Activated CD4-positive, alpha-beta T cell treated with anti-CD3 and anti-CD28 coated beads, Interleukin-2, Interleukin-6, amounts not matched to agents 100 ng/mL and 50 ng/mL, durations not matched to agents 16 hours and 8 hours (primary cell): ENCODE measurements at regions not wholly inside any gene's neighbourhood (a gene's known extent, or its start where the extent isn't known, plus 50 kb on each side); places are given as distances from the start of the nearest gene placed in this dataset.
"Not testable (repeated sequence)": the region's sequence is repeated elsewhere in the genome, so short reads cannot be mapped to it uniquely, and the experiment has no call there.

Source experiments
- DNase-seq: peaks from one replicate; pipeline ENCODE4 v3.0.0-alpha.2; 2020

GRCh38 chr4:8965896-8966295, 94.3 kb upstream of the HMX1 start:
- not testable (repeated sequence) for DNase-seq

GRCh38 chr4:8964201-8964788, 92.7 kb upstream of the HMX1 start:
- not testable (repeated sequence) for DNase-seq

- DNase-seq = not testable (repeated sequence)
These were observed 91.9 kb upstream of the HMX1 start for GRCh38 chr4:8963533-8963932.

GRCh38 chr4:8961343-8961742, 89.7 kb upstream of the HMX1 start:
- peak; percentile 76 for DNase-seq

- not testable (repeated sequence) for DNase-seq
These were observed 87.8 kb upstream of the HMX1 start for GRCh38 chr4:8959471-8959870.

GRCh38 chr4:8954001-8954400, 82.4 kb upstream of the HMX1 start:
- not testable (repeated sequence) for DNase-seq

- DNase-seq = not testable (repeated sequence)
These were observed 81.2 kb upstream of the HMX1 start for GRCh38 chr4:8952791-8953190.

GRCh38 chr4:8952109-8952508, 80.5 kb upstream of the HMX1 start:
- not testable (repeated sequence) for DNase-seq

GRCh38 chr4:8945506-8945905, 73.9 kb upstream of the HMX1 start:
- not testable (repeated sequence) for DNase-seq

GRCh38 chr4:8943367-8943766, 71.7 kb upstream of the HMX1 start:
- not testable (repeated sequence) for DNase-seq

GRCh38 chr4:8942088-8942487, 70.4 kb upstream of the HMX1 start:
- DNase-seq = not testable (repeated sequence)

- not testable (repeated sequence) for DNase-seq
These were observed 69.8 kb upstream of the HMX1 start for GRCh38 chr4:8941492-8941805.

- DNase-seq = no peak
These were observed 69.3 kb upstream of the HMX1 start for GRCh38 chr4:8940792-8941491.

- no peak for DNase-seq
These were observed 68.5 kb upstream of the HMX1 start for GRCh38 chr4:8939840-8940742.

GRCh38 chr4:8939160-8939839, 67.7 kb upstream of the HMX1 start:
- no peak for DNase-seq

- DNase-seq = no peak
These were observed 67.0 kb upstream of the HMX1 start for GRCh38 chr4:8938623-8939022.

- no peak for DNase-seq
These were observed 66.5 kb upstream of the HMX1 start for GRCh38 chr4:8938137-8938536.

GRCh38 chr4:8932884-8933283, 61.2 kb upstream of the HMX1 start:
- DNase-seq = no peak

GRCh38 chr4:8928074-8928473, 56.4 kb upstream of the HMX1 start:
- DNase-seq = no peak

GRCh38 chr4:8922481-8922880, 50.8 kb upstream of the HMX1 start:
- DNase-seq = no peak

- DNase-seq = no peak
These were observed 49.8 kb upstream of the HMX1 start for GRCh38 chr4:8921465-8921864.
